ENCODE measurements at regions not wholly inside any gene's neighbourhood (a gene's known extent, or its start where the extent isn't known, plus 50 kb on each side); places are given as distances from the start of the nearest gene placed in this dataset.

DNA sequence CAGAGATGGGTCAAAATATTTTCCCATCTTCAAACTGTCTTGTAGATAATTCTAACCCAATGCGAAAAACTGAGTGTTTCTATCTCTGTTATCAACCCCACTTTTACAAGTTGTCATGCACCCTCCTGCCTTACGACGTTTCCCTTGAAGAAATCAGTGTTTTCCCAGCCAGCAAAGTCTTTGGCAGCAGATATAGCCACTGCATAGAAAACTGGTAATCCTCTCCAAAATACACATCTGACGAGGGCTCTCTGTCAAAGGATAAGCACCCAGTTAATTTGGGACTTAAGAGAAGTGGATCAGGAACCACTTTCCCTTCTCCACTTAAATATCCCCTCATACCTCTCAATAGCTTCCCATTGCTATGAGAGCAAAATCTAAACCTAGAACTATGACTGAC, 351.9 kb upstream of the MIR17HG start:
- Histone ChIP-seq H3K4me3 (no peak overlapping the region), H3K27me3 (ENCODE audit: insufficient read depth, low read depth) (no peaks in the 10 kb centered on the region), H3K79me2 (ENCODE audit: low read depth) (no peaks in the 10 kb centered on the region), H3K27ac (no peak overlapping the region), H3K9me2 (ENCODE audit: insufficient read depth) (no peaks in the 10 kb centered on the region), H3K36me3 (ENCODE audit: low read depth) (no peaks in the 10 kb centered on the region), H3K4me1 (replicated peaks; ENCODE audit: insufficient read depth) (no peaks in the 10 kb centered on the region), H3K9me3 (ENCODE audit: insufficient read depth, low read depth) (no peaks in the 10 kb centered on the region), H2AFZ (no peak overlapping the region), H3K4me2 (no peak overlapping the region), H3F3A (ENCODE audit: insufficient read depth, low read depth) (no peaks in the 10 kb centered on the region), H4K20me1 (ENCODE audit: insufficient read depth) (no peaks in the 10 kb centered on the region)
- CTCF ChIA-PET: no interaction called here
- no TSS peak for BruUV-seq (replicated peaks)
- intact Hi-C loops (cut with micrococcal nuclease; ENCODE audit: unreplicated experiment): no loop called here
- POLR2A ChIA-PET (ENCODE audit: unreplicated experiment): no interaction called here
- TF ChIP-seq EZH2 (IDR thresholded peaks at IDR 0.05; ENCODE audit: low read depth): no peak
- TF ChIP-seq, protein P1, sequence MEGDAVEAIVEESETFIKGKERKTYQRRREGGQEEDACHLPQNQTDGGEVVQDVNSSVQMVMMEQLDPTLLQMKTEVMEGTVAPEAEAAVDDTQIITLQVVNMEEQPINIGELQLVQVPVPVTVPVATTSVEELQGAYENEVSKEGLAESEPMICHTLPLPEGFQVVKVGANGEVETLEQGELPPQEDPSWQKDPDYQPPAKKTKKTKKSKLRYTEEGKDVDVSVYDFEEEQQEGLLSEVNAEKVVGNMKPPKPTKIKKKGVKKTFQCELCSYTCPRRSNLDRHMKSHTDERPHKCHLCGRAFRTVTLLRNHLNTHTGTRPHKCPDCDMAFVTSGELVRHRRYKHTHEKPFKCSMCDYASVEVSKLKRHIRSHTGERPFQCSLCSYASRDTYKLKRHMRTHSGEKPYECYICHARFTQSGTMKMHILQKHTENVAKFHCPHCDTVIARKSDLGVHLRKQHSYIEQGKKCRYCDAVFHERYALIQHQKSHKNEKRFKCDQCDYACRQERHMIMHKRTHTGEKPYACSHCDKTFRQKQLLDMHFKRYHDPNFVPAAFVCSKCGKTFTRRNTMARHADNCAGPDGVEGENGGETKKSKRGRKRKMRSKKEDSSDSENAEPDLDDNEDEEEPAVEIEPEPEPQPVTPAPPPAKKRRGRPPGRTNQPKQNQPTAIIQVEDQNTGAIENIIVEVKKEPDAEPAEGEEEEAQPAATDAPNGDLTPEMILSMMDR (conservative IDR thresholded peaks at IDR 0.05): no peak
- DNase-seq: no peak

DNA sequence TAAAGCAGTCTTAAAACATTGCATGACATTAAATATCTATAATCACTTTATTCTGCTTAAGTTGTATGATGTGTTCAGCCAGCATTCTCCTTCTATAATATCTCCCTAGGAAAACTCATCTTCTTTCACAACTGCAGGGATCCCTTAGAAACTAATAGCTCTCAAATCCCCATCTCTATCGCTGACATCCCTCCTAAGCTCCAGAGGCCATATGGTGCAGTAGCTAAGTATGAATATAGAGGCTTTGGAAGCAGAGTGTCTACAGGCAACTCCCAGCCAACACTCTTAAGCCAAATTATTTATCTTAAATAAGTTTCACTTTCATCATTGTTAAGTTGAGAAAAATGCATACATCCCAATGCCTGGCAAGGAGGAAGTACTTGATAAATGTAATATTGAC, 349.5 kb upstream of the MIR17HG start:
- no peaks in the 10 kb centered on the region for H3K9me3 ChIP-seq (ENCODE audit: insufficient read depth, low read depth)
- intact Hi-C loops (cut with micrococcal nuclease; ENCODE audit: unreplicated experiment): no loop called here
- no TSS peak for BruUV-seq (replicated peaks)
- no peak for DNase-seq
- H3K79me2 ChIP-seq (ENCODE audit: low read depth): no peaks in the 10 kb centered on the region
- no peaks in the 10 kb centered on the region for H3K4me1 ChIP-seq (replicated peaks; ENCODE audit: insufficient read depth)
- no peak overlapping the region for H3K4me3 ChIP-seq
- POLR2A ChIA-PET (ENCODE audit: unreplicated experiment): no interaction called here
- H3K9me2 ChIP-seq (ENCODE audit: insufficient read depth): no peaks in the 10 kb centered on the region
- H2AFZ ChIP-seq: no peak overlapping the region
- H3K36me3 ChIP-seq (ENCODE audit: low read depth): no peaks in the 10 kb centered on the region
- H4K20me1 ChIP-seq (ENCODE audit: insufficient read depth): no peaks in the 10 kb centered on the region
- TF ChIP-seq, protein P1 (conservative IDR thresholded peaks at IDR 0.05): no peak
- no peak for TF ChIP-seq EZH2 (IDR thresholded peaks at IDR 0.05; ENCODE audit: low read depth)
- H3K27ac ChIP-seq: no peak overlapping the region
- H3K4me2 ChIP-seq: no peak overlapping the region
- H3F3A ChIP-seq (ENCODE audit: insufficient read depth, low read depth): no peaks in the 10 kb centered on the region
- CTCF ChIA-PET: no interaction called here
- H3K27me3 ChIP-seq (ENCODE audit: insufficient read depth, low read depth): no peaks in the 10 kb centered on the region

GRCh38 chr13:90999401-90999800, 348.1 kb upstream of the MIR17HG start:
- H3F3A ChIP-seq (ENCODE audit: insufficient read depth, low read depth): no peaks in the 10 kb centered on the region
- BruUV-seq (replicated peaks): no TSS peak
- POLR2A ChIA-PET (ENCODE audit: unreplicated experiment): no interaction called here
- CTCF ChIA-PET: no interaction called here
- no peak for DNase-seq
- no peak overlapping the region for H3K27ac ChIP-seq
- intact Hi-C loops (cut with micrococcal nuclease; ENCODE audit: unreplicated experiment): no loop called here
- H3K27me3 ChIP-seq (ENCODE audit: insufficient read depth, low read depth): no peaks in the 10 kb centered on the region
- H3K9me3 ChIP-seq (ENCODE audit: insufficient read depth, low read depth): no peaks in the 10 kb centered on the region
- no peaks in the 10 kb centered on the region for H3K4me1 ChIP-seq (replicated peaks; ENCODE audit: insufficient read depth)
- no peaks in the 10 kb centered on the region for H3K9me2 ChIP-seq (ENCODE audit: insufficient read depth)
- H3K36me3 ChIP-seq (ENCODE audit: low read depth): no peaks in the 10 kb centered on the region
- no peak overlapping the region for H3K4me2 ChIP-seq
- H4K20me1 ChIP-seq (ENCODE audit: insufficient read depth): no peaks in the 10 kb centered on the region
- no peak overlapping the region for H2AFZ ChIP-seq
- H3K4me3 ChIP-seq: no peak overlapping the region
- no peak for TF ChIP-seq EZH2 (IDR thresholded peaks at IDR 0.05; ENCODE audit: low read depth)
- TF ChIP-seq, protein P1 (conservative IDR thresholded peaks at IDR 0.05): no peak
- H3K79me2 ChIP-seq (ENCODE audit: low read depth): no peaks in the 10 kb centered on the region
